Omental fat pad (tissue), 3 donors: ENCODE measurements at regions not wholly inside any gene's neighbourhood (a gene's known extent, or its start where the extent isn't known, plus 50 kb on each side); places are given as distances from the start of the nearest gene placed in this dataset.

Source experiments
- ATAC-seq: fragments of 150-250 bp; one replicate; pipeline ENCODE4 v1.9.1; 2016; ENCODE audit warnings: mild to moderate bottlenecking, moderate library complexity; ENCODE audit not compliant: low FRiP score
- DNase-seq: peaks from one replicate; pipeline ENCODE4 v3.0.0-alpha.2; 2019; ENCODE audit warnings: low spot score
- TF ChIP-seq, protein P1 (sequence below), 3 donors: fragments of 450-650 bp; IDR thresholded peaks; one replicate each; pipeline ENCODE4 v1.5.1; 2016 to 2017; ENCODE audit warnings: antibody characterized with exemption in 3 of 3, mild to moderate bottlenecking in 3 of 3, moderate library complexity in 2 of 3

DNA sequence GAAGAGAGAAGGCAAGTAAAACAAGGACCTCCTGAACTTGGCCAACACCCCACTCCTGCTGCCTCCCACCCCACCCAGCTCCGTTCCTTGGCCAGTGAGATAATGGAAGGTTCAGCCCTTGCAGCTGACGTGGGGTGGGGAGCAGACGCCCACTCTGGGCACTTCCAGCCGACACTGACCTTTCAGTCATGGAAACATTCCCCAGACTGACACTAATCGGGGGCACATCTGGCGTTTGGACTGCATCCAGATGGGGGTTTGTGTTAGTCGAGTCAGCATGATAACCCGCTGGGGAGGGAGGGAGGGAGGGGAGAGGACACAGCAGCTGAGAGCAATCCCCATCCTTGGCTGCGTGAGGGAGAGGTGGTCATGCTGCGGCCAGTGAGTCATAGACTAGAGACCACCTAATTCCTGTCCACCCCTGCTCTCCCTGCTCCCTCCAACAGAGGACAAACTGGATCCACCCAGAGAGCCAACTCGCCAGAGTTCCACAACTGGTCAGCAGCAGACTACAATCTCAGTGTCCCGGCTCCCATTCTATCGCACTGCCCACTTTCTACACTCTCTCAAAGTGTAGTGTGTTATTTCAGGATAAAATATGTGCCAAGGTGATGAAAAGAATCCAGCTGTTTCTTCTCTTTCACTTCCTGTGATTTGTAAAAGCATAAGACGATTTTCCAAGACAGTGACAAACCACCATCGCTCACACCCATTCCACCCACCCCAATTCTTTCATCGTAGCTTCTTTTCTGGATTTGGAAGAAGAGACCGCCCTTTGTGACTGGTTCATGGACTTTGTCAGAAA is 115.4 kb upstream of the PKDCC start:
- TF ChIP-seq, protein P1, sequence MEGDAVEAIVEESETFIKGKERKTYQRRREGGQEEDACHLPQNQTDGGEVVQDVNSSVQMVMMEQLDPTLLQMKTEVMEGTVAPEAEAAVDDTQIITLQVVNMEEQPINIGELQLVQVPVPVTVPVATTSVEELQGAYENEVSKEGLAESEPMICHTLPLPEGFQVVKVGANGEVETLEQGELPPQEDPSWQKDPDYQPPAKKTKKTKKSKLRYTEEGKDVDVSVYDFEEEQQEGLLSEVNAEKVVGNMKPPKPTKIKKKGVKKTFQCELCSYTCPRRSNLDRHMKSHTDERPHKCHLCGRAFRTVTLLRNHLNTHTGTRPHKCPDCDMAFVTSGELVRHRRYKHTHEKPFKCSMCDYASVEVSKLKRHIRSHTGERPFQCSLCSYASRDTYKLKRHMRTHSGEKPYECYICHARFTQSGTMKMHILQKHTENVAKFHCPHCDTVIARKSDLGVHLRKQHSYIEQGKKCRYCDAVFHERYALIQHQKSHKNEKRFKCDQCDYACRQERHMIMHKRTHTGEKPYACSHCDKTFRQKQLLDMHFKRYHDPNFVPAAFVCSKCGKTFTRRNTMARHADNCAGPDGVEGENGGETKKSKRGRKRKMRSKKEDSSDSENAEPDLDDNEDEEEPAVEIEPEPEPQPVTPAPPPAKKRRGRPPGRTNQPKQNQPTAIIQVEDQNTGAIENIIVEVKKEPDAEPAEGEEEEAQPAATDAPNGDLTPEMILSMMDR (IDR thresholded peaks at IDR 0.05), result no peak
- peak; percentile 68 for DNase-seq
- ATAC-seq, result peak; percentile 44

DNA sequence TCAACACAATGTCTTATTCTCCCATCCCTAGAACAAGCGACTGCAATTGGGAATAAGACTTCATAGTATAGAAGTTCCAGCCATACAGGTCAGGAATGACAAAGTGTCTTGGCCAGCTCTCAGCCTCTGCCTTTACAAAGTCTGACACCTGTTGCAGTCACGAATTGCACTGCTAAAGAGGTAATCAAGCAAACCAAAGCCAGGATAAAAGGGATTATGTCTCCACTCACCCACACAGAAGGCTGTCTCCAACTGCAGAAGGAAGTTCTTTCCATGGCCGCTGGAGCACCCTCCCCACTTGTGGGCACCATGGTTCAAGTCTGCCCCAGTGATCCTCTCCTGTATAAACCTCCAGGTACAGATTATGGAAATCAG is 114.8 kb upstream of the PKDCC start:
- ATAC-seq (no peak), DNase-seq (no peak)
- TF ChIP-seq, protein P1 (IDR thresholded peaks at IDR 0.05), result no peak

DNA sequence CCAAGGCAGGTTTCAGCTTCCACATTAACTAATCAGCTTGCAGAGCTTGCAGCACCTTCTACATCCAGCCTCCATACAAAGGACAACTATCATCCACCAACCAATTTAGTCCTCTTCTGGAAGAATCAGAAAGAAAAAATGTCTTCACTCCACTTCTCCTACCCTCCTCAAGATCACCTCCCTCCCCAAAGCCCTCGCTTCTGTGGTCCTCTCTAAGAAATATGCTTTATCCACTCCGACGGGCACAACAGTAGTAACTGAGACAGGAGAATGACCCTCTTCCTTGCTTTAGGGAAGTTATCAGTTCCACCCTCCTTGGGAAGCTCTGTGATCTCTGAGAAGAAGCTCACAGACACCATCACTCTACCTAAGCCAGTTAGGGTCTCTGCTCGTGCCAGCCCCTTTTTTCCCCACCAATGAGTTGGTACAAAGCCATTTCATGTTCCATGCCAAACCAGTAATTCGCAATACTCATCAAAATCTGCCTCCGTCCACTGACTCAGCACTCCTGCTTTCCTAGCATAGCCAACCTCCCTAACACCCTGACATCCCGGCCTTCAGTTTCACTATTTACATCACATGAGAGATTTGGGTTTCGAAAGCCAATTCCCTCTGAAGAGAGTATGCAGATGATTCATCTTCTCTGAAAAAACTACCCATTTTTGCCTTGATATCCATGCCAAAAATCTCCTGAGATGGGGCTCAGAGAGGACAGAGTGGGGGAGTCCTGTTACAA is 114.1 kb upstream of the PKDCC start:
- ATAC-seq (peak; percentile 76), DNase-seq (no peak)
- TF ChIP-seq, protein P1 (IDR thresholded peaks at IDR 0.05), result no peak

DNA sequence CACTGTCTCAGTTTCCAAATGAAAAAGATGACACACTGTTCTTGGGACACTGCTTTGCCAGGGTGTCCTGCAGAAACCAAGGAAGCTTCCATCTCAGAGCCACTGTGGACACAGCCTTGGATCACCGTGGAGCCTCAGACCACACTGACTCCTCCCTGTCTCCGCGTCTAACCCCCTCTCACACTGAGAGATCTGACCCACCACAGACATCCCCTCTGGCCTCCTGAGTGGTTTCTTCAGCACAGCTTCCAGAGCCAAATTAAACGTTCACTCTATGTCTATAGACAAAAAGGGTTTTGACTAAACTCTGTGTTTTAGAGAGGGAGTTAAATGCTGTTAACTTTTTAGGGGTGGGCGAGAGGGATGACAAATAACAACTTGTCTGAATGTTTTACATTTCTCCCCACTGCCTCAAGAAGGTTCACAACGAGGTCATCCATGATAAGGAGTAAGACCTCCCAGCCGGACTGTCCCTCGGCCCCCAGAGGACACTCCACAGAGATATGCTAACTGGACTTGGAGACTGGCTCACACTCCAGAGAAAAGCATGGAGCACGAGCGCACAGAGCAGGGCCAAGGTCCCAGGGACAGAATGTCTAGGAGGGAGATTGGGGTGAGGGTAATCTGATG is 113.4 kb upstream of the PKDCC start:
- ATAC-seq (peak; percentile 42), DNase-seq (no peak)

DNA sequence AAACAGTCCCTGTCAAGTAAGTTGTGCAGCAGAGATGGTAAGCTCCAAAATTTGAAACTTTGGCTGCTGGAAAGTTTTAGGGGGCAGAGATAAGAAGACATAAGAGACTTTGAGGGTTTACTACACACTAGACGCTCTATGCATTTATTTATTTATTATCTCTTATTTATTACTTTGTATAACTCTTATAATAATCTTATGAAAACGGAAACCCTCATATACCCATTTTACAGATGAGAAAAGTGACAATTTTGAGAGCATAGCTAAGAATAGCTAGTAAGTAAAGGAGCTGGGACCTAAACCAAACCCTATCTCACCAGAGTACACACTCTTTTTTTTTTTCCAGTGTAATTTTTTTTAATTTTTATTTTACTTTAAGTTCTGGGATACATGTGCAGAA is 112.8 kb upstream of the PKDCC start:
- TF ChIP-seq, protein P1 (IDR thresholded peaks at IDR 0.05), result no peak
- no peak for DNase-seq
- ATAC-seq, result no peak

More for the DNA sequence above, 113.4 kb upstream of the PKDCC start:
- TF ChIP-seq, protein P1 (IDR thresholded peaks at IDR 0.05), result no peak

DNA sequence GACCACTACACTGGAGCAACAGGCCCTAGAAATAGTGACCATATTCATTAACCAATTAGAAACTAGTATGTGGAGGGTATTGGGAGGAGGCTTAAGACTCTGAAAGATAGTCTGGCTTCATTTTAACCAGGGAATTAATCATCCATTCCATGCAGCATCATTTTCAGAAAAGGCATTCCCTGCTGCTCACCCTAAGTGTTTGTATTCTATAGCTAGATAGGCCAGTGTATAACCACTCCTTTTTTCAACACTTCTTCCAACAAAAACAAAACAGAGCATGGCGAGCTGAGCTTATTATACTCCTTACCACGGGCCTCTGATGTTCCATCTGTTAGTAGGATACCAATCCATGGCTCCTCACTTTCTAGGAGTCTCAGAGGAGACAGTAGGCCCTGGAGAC is 112.0 kb upstream of the PKDCC start:
- no peak for DNase-seq
- ATAC-seq, result no peak
- TF ChIP-seq, protein P1 (IDR thresholded peaks at IDR 0.05), result no peak
